GM19328 (cell line): ENCODE measurements at regions not wholly inside any gene's neighbourhood (a gene's known extent, or its start where the extent isn't known, plus 50 kb on each side); places are given as distances from the start of the nearest gene placed in this dataset.

ENCODE experiments used
- ATAC-seq: cut with Tn5 transposase; IDR thresholded peaks from one replicate; pipeline ENCODE4 v1.9.1; 2021; ENCODE audit warnings: mild to moderate bottlenecking, moderate library complexity; ENCODE audit not compliant: unreplicated experiment

DNA sequence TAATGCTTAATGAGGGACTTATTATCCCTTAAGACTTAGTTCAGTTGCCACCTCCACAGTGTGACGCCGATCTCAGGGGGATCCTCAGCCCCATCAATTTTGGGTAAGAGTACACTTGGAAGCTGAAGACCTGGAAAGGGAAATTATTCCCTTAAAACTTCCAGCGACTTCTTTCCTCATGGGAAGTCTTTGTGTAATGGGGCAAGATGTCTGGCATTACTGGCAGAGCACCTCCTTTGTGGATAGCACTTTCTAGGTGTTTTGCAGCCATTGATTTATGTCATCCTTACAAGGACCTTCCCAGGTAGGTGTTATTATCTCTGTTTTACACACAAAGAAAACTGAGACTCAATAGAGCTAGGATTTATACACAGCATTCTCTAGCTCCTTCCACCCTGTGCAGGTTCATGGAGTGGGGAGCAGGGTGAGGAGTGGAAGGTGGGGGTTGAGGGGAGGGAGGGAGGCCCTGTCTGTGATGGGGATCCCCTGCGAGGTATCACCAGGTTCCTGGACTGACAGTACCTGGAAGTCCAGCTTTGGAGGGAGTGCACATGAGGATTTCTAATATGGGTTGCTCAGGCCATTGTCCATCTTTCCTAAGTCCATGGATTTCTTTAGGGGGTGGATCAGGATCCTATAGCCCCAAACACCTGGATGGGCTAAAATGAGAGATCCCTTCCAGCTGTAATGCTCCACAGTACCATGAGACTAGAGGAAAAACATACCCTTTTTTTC lies 79.4 kb downstream of the MYCN start:
- no peak for ATAC-seq

DNA sequence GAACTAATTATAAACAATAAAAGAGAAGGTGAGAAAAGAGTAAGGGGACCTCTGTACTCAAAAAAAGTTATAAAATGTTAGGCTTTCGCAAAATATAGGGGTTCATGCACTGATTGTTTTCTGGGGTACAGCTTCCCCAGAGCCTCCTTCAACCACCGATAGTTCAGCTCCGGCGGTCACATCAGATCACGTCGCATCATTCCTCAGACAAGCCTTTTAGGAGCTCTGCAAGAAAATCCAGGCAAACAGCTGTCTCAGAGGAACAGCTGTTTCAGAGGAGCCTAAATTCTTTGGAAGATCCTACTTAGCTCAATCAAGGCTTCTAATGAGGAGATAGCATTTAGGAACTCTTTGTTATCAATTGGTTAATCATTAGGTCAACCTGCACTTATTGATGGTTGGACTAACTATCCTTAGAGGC lies 78.7 kb downstream of the MYCN start:
- no peak for ATAC-seq

DNA sequence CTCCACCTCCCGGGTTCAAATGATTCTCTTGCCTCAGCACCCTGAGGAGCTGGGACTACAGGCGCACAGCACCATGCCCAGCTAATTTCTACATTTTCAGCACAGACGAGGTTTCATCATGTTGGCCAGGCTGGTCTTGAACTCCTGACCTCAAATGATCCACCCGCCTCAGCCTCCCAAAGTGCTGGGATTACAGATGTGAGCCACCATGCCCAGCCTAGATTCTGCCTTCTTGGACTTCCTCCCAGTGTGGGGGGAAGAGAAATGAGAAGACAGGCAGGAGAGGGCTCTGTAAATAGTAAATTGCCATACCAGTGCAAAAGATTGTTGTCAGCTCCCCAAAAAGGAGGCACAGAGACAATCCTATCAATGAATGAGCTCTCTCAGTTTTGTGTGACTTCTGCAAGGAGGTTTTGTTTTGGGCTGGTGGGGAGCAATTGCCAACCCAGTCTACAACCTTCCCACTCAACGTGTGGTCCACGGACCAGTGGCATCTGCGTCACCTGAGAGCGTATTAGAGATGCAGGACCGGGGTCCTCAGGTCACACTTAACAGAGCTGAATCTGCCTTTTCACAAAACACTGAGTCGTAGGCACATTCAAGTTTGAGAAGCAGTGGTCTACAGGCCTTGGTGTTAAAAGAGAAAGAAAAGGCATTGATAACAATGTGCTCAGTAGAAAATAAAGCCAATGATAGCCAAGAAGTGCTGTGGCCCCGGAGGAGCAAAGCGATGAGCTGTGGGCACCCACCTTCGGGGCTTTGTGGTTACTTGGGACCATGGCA lies 78.1 kb downstream of the MYCN start:
- no peak for ATAC-seq

DNA sequence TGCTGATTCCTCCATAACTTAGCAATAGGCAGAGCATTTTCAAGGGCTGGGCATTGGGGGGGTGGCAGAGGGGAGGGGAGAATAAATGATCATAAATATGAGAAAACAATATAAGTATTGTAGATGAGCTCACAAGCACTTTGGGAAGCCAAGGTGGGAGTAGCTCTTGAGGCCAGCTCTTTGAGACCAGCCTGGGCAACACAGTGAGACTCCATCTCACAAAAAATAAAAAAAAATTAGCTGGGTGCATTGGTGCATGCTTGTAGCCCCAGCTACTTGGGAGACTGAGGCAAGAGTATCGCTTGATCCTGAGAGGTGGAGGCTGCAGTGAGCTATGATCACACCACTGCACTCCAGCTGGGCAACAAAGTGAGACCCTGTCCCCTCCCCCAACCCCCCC lies 75.9 kb downstream of the MYCN start:
- no peak for ATAC-seq

DNA sequence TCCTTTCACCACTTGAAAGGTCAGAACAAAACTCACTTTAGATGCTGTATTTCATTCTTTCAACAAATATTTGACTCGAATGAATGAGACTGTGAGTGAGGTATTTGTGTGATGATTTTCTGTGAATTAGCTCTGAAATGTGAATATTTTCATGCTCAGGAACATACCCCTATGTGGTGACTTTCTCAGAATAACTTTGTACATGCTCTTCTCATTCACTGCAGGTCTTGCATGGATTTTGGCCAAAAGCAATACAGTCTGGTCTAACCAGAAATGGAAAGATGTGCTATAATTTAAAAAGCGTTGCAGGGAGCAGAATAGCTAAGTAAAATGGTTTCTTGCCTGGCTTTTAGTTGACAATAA lies 75.5 kb downstream of the MYCN start:
- no peak for ATAC-seq

DNA sequence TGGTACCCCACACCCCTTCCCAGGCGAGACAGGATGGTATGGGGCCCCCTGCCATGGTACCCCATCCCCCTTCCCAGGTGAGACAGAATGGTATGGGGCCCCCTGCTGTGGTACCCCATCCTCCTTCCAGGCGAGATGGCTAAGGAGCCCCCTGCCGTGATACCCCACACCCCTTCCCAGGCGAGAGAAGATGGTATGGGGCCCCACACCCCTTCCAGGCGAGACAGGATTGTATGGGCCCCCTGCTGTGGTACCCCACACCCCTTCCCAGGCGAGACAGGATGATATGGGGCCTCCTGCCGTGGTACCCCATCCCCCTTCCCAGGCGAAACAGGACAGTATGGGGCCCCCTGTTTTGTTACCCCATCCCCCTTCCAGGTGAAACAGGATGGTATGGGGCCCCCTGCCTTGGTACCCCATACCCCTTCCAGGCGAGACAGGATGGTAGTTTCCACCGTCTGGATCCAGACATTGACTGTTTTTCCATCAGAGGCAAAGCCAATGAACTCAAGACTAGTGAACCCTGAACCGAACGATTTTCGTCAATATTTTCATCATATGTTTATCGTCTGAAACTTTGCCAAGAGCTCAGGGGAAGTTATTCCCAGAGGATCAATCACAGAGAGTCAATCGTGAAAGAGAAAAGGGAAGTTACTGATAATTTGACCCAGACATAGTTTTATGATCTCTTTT lies 75.0 kb downstream of the MYCN start:
- ATAC-seq, result no peak

DNA sequence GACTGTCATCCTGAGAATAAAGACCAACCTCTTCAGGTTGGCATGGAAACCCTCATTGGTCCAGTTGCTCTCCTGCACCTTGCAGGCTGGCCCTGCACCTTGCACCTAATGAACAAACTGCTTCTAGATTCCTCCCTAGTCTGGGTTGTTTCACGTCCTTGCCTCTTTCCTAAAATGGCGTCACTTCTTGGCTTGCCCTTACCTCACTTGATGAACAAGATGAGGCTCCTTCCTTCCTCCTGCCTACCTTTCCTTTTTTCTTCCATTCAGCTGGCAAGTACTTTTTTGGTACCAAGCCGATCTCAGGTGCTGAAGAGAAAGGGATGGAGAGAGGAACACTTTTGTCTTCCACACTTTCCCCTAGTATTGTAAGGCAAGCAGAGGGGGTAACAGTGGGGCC lies 74.5 kb downstream of the MYCN start:
- no peak for ATAC-seq

DNA sequence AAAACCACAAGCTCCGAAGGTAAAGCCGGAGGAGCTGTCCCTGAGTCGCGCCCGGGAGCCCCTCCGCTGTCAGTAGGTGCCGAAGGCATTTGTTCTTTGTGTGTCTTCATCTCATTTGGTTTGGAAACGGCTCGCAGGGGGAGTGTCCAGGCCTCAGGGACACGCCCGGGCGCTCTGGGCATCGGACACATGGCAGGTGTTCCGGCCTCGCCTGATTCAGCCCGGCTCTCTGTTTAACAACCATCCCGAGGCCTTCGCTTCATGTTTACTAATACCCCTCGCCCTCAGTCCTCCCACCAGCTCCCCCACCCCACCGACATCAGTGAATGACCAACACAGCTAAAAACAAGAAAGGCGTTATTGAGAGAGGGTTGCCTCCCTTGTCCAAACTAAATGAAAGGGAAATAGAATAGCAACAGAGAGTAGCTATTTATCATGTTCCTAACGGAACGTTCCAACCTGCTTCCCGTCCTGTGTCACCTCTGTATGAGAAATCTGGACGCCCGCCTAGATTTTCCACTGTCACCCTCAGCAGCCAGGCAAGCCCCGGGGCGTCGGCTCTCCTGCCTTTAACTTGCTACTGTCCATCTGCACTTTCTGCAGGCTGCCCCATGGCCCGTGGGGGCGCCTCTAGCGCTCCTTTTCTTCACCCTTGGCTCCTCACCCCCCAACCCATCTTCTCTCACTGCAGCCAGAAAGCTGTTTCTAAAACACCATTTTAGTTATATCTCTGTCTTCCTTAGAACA lies 73.9 kb downstream of the MYCN start:
- no peak for ATAC-seq

DNA sequence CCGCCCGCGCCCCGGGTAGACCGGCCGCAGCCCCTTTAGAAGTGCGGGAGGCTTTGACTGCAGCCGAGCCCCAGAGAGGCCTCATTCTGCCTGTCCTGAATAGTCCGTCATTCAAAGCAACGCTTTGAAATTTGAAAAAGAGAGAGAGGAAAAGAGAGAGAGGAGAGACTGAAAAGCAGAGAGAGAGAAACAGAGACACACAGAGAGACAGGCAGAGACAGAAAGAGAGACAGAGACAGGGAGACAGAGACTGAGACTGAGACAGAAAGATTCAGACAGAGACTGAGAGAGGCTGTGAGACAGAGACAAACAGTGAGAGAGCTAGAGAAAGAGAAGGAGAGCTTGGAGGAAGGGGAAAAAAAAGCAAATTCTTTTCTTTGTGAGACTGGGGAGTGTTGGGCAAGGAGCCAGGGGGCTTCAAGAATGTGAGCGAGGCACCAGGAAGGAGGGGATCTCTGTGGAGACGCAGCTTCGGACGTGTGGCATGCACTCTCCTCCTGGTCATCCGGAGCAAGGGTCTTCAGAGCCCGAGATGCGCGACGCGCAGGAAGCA lies 73.1 kb downstream of the MYCN start:
- ATAC-seq, result no peak

DNA sequence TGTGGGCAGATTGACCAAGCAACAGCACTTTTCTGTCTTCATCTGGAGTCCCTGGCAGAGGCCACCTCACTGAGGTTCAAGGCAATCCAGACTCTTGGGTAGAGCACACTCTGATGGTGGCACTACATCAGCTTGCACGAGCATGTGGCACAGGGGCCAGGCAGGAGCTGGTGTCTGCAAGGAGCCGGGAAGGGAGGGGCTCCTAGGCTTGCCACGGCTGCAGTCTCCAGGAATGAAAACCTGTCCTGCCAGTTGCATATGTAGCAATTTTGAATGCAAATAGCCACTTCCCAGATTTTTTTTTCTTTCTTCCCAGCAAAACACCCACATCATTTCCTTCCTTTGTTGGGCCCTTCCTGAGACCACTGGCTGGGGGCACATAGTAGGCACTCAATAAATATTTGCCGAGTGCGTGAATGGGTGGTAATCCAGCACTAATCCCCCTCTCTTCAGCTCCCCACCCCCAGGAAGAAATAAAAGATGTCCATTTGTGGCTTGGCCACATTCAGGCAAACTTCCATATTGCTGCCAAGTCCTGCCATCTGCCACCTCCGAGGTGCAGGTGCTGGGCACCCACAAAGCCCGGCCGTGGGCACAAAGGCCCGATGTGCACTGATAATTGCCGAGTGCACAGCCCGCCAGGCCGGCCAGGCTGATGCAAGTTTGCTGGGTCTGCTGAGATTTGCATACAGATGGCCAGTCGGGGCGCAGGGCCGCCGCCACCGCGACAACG lies 72.4 kb downstream of the MYCN start:
- no peak for ATAC-seq

DNA sequence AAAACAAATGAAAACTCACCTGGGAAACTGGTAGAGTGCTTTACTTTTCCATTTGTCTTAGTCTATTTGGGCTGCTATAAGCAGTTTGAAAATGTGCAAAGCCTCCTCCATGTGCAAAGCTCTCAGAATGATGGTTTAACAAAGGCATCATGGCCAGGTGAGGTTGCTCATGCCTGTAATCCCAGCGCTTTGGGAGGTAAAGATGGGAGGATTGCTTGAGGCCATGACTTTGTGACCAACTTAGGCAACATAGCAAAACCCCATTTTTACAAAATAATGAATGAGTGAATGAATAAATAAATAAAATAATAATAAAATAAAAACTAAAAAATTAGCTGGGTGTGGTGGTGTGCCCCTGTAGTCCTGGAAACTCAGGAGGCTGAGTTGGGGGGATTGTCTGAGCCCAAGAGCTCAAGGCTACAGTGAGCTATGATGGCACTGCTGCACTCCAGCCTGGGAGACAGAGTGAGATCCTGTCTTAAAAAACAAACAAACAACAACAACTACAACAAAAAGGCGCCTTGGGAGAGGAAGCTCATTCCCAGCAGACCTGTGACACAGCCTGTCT lies 71.8 kb downstream of the MYCN start:
- ATAC-seq, result no peak

DNA sequence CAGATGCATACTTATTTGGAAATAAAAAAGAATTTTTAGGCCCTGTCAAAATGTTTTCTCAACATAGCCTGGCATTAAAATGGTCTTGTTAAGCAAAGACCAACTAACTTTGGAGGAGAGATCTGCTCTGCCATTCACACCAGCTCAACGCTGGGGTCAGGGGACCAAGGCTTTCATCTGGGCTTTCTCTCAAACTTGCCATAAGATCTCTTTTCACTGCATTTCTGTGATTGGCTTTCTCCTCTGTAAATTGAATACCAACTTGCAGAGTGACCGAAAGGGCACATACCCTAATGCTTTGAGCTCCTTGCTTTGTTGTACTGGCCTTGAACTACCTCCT lies 71.2 kb downstream of the MYCN start:
- no peak for ATAC-seq

DNA sequence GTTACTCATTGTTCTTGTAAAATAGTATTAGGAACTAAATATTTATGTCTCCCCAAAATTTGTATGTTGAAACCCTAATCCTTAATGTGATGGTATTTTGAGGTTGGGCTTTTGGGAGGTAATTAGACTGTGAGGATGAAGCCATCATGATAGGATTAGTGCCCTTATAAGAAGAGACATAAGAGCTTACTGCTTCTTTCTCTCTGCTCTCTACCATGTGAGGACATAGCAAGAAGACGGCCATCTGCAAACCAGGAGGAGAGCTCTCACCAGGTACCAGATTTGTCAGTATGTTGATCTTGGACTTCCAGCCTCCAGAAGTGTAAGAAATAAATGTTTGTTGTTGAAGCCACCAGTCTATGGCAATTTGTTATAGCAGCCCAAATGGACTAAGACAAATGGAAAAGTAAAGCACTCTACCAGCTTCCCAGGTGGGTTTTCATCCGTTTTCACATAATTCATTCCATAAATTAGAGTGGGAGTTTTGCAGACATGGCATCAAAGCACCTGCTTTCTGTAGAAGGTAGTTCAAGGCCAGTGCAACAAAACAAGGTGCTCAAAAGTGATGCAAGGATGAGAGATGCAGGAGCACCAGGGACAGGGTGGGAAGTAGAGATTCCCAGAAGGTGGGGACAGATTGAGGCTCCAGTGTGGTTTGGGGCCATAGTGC lies 70.7 kb downstream of the MYCN start:
- no peak for ATAC-seq

DNA sequence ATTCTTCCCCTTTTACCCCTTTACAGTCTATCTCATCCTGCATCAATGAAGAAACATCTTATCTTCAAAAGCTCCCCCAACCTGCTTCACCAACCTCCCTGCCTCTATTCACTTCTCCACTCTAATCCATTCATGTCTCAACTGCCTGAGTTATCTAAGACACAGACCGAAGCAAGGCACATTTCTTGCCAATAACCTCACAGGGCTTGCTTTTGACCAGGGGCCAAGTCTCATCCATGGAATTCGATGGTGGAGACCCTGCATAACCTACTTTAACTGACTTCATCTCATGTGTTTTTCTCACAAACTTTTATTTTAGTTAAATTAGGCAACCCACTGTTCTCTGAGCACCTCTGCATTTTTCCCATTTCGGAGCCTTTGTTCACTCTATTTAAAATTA lies 69.7 kb downstream of the MYCN start:
- no peak for ATAC-seq

DNA sequence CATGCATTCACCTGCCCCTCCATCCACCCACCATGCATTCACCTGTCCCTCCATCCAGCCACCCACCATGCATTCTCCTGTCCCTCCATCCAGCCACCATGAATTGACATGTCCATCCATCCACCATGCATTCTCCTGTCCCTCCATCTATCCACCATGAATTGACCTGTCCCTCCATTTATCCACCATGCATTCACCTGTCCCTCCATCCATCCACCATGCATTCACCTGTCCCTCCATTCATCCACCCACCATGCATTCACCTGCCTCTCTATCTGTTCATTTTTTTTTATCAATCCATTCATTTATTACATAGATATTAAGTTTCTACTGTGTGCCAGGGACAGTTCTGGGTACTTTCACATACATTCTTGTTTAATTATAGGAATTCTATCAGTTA lies 69.2 kb downstream of the MYCN start:
- no peak for ATAC-seq

DNA sequence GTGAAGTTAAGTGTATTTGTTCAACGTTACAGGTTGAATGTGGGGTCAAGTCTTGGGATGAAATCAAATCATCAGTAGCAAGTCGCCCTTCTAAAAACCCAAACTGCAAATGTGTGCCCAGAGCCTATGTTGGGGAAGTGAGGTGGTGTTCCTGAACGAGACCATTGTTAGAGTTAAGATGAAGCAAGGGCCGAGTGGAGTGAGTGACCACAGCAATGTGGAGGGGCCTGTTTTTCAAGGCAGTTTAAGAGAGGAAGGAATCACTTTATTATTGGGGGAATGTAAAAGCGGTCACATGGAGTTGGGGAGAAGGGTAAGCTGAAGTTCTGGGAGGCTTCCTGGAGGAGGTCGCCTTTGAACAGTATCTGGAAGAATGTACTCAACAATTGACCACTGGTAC lies 68.5 kb downstream of the MYCN start:
- no peak for ATAC-seq

DNA sequence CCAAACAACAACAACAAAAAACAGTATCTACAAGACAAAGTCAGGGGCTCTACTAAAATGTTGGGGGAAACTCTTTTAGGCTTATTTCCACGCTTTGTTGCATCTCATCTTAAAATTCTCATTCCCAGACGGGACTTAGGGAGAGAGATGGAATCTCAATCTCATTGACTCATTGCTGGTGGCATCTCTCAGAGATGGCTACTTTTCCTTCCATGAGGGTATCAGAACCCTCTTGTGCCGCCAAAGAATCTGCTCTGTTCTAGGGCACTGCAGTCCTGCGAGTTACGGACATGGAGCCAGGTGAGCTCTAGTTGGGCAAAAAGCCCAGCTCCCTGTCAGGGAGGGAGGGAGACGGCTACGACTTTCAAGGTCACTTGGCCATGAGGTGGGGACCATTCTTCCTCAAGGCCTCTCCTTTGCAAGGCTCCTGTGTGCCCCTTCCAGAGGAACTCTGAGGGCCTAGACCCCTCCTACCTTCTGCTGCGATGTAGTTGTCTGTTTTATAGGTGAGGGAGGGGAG lies 68.0 kb downstream of the MYCN start:
- ATAC-seq, result no peak

DNA sequence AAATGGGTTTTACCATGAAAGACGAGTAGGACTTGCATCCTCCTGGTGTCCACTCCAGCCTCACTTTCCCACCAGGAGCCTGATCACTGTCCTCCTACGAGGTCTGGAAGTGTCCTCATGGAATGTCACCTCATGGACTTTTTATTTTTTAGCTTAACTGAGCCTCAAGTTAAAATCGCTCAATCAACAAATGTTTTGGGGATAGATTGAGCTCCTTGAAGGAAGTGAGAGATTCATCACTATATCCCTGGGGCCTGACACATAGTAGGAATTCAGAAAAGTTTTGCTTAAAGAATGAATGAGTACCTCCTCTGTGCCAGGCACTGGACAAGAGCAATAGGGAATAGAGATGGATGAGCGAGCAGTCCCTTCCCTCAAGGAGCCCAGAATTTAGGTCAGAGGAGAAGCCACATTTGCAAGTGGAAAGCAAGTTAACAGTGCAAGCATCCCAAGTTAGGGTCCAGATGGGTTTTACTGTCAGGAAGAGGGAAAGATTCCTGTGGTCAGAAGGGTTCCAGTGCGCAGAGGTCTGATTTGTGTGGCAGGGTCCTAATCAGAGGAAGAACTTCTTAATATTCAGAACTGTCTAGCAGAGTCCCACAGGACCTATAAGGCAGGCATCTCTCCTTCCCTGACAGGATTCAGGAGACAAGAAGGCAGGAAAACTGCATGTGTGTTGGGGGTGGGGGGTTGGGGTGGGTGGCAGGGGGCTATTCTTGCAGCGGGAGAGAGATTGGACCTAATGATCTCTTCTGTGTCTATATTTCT lies 67.0 kb downstream of the MYCN start:
- ATAC-seq, result no peak
